ENCODE measurements at regions not wholly inside any gene's neighbourhood (a gene's known extent, or its start where the extent isn't known, plus 50 kb on each side); places are given as distances from the start of the nearest gene placed in this dataset.

DNA sequence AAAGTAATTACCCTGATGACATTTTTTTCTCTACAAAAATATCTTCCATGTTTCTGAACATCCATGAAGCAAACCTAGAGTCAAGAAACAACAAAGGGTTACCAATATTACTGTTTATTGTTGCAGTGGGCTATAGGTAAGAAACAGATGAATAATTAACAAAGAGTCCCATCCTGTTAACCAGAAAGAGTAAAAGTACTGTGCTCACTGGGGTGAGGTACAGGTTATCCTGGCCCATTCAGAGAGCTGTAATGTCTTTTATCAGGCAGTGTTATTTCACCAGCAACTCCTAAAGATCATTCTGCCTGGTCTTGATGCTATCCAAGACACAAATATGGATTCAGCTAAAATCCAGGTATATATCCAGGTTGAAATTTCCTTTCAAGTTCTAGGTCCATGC is 754.9 kb downstream of the SATB2 start (continued):
- TF ChIP-seq, protein P1, sequence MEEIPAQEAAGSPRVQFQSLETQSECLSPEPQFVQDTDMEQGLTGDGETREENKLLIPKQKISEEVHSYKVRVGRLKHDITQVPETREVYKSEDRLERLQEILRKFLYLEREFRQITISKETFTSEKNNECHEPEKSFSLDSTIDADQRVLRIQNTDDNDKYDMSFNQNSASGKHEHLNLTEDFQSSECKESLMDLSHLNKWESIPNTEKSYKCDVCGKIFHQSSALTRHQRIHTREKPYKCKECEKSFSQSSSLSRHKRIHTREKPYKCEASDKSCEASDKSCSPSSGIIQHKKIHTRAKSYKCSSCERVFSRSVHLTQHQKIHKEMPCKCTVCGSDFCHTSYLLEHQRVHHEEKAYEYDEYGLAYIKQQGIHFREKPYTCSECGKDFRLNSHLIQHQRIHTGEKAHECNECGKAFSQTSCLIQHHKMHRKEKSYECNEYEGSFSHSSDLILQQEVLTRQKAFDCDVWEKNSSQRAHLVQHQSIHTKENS (CRISPR knock-in tag; IDR thresholded peaks at IDR 0.05), result no peak
- no peak for TF ChIP-seq HMGN3 (IDR thresholded peaks at IDR 0.05; ENCODE audit: borderline replicate concordance, extremely low read depth, insufficient read length, low read depth, low read length)
- no peak for TF ChIP-seq HNRNPUL1 (IDR thresholded peaks at IDR 0.05; ENCODE audit: low read length)
- TF ChIP-seq RBM14 (IDR thresholded peaks at IDR 0.05; ENCODE audit: borderline replicate concordance, insufficient read depth, low read depth, low read length), result no peak
- TF ChIP-seq GTF2F1 (IDR thresholded peaks at IDR 0.05; ENCODE audit: low read depth, low read length), result no peak
- no peak for TF ChIP-seq RB1 (IDR thresholded peaks at IDR 0.05; ENCODE audit: low read depth)
- TF ChIP-seq, protein P2, sequence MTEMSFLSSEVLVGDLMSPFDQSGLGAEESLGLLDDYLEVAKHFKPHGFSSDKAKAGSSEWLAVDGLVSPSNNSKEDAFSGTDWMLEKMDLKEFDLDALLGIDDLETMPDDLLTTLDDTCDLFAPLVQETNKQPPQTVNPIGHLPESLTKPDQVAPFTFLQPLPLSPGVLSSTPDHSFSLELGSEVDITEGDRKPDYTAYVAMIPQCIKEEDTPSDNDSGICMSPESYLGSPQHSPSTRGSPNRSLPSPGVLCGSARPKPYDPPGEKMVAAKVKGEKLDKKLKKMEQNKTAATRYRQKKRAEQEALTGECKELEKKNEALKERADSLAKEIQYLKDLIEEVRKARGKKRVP (CRISPR knock-in tag; IDR thresholded peaks at IDR 0.05), result no peak
- TF ChIP-seq NONO (IDR thresholded peaks at IDR 0.05; ENCODE audit: low read depth in 2 of 2, low read length in 1 of 2), result no peak
- no peak for TF ChIP-seq ZNF778 (CRISPR knock-in tag; IDR thresholded peaks at IDR 0.05)

DNA sequence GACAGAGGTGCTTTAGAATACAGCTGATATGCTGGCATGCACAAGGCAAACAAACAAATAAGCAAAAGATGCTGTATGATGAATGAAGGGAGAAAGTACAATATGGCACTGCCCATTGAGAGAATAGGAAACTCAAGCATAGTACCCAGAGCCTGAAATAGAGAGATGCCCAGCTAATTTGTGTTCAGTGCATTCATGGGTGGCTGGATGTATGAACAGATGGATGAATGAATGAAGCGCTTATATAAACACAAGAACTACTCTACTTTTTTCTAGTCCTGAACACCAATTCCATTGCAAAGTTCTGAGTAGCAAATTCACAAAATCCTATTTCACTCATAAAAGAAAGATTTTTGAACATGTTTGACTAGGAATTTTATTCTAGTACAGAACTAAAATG is 756.3 kb downstream of the SATB2 start:
- Histone ChIP-seq H3K79me2 (ENCODE audit: control insufficient read depth, insufficient read depth, low read length) (no peaks in the 10 kb centered on the region), H3K4me1 (replicated peaks in 1 of 2; ENCODE audit: control insufficient read depth in 2 of 2, insufficient read depth in 2 of 2, low read length in 2 of 2) (no peaks in the 10 kb centered on the region), H3K27ac (ENCODE audit: extremely low read depth, low read depth, low read length) (no peak overlapping the region), H3K9ac (ENCODE audit: insufficient read depth in 1 of 2, low read depth in 2 of 2, low read length in 2 of 2) (no peak overlapping the region), H3K4me3 (no peak overlapping the region), H2AFZ (ENCODE audit: low read depth, low read length) (no peak overlapping the region), H3K36me3 (ENCODE audit: control insufficient read depth, insufficient read depth, low read length) (no peaks in the 10 kb centered on the region), H3K9me1 (ENCODE audit: control insufficient read depth, insufficient read depth, low read length) (no peaks in the 10 kb centered on the region), H3K4me2 (ENCODE audit: insufficient read depth, low read length) (no peak overlapping the region), H3K27me3 (ENCODE audit: control insufficient read depth in 2 of 2, insufficient read depth in 2 of 2, low read length in 2 of 2) (no peaks in the 10 kb centered on the region), H4K20me1 (replicated peaks; ENCODE audit: control insufficient read depth, insufficient read depth, low read length) (no peaks in the 10 kb centered on the region), H3K9me3 (replicated peaks; ENCODE audit: control insufficient read depth, insufficient read depth, low read depth, low read length) (no peaks in the 10 kb centered on the region)
- ATAC-seq, result no peak
- no peak for DNase-seq (ENCODE audit: extremely low read depth in 1 of 4, low spot score in 3 of 4)
- ChIA-PET POLR2A (no interaction called here), CTCF (ENCODE audit: low intra/inter-chr PET ratio) (no interaction called here)
- intact Hi-C loops (cut with micrococcal nuclease), result no loop called here
- WGBS (ENCODE audit: insufficient coverage, low coverage, missing lambda C conversion rate), result 0% methylated on average over 1 of the region's 1 CpG
- in situ Hi-C loops (cut with MboI), result no loop called here
- no TSS peak for BruUV-seq (replicated peaks)
- no peak for FAIRE-seq
- TF ChIP-seq RHOXF2B (CRISPR knock-in tag; conservative IDR thresholded peaks at IDR 0.05) (no peak), NR2C2 (CRISPR knock-in tag; IDR thresholded peaks at IDR 0.05) (no peak), NR2C2 (tag; IDR thresholded peaks at IDR 0.05) (no peak), HOXB6 (CRISPR knock-in tag; IDR thresholded peaks at IDR 0.05; ENCODE audit: borderline replicate concordance) (no peak), BRD4 (IDR thresholded peaks at IDR 0.05) (no peak), C11orf30 (IDR thresholded peaks at IDR 0.05; ENCODE audit: low read depth) (no peak)
- TF ChIP-seq, protein P3, sequence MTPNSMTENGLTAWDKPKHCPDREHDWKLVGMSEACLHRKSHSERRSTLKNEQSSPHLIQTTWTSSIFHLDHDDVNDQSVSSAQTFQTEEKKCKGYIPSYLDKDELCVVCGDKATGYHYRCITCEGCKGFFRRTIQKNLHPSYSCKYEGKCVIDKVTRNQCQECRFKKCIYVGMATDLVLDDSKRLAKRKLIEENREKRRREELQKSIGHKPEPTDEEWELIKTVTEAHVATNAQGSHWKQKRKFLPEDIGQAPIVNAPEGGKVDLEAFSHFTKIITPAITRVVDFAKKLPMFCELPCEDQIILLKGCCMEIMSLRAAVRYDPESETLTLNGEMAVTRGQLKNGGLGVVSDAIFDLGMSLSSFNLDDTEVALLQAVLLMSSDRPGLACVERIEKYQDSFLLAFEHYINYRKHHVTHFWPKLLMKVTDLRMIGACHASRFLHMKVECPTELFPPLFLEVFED (CRISPR knock-in tag; conservative IDR thresholded peaks at IDR 0.05), result no peak
- TF ChIP-seq, protein P4, sequence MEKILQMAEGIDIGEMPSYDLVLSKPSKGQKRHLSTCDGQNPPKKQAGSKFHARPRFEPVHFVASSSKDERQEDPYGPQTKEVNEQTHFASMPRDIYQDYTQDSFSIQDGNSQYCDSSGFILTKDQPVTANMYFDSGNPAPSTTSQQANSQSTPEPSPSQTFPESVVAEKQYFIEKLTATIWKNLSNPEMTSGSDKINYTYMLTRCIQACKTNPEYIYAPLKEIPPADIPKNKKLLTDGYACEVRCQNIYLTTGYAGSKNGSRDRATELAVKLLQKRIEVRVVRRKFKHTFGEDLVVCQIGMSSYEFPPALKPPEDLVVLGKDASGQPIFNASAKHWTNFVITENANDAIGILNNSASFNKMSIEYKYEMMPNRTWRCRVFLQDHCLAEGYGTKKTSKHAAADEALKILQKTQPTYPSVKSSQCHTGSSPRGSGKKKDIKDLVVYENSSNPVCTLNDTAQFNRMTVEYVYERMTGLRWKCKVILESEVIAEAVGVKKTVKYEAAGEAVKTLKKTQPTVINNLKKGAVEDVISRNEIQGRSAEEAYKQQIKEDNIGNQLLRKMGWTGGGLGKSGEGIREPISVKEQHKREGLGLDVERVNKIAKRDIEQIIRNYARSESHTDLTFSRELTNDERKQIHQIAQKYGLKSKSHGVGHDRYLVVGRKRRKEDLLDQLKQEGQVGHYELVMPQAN (IDR thresholded peaks at IDR 0.05; ENCODE audit: borderline replicate concordance), result no peak
